H1 (cell line): ENCODE measurements at regions not wholly inside any gene's neighbourhood (a gene's known extent, or its start where the extent isn't known, plus 50 kb on each side); places are given as distances from the start of the nearest gene placed in this dataset.

ENCODE experiments used
- CTCF ChIA-PET: fragments of 300-600 bp; sonication (Branson Sonifier 250); formaldehyde crosslinking; loops from one replicate; lab custom pipeline; 2021; ENCODE audit not compliant: partially characterized antibody; lab: Charles Lee
- POLR2A ChIA-PET: fragments of 300-600 bp; sonication (Branson Sonifier 250); formaldehyde crosslinking; loops from one replicate; lab custom pipeline; 2021; ENCODE audit warnings: inconsistent platforms; ENCODE audit not compliant: partially characterized antibody; lab: Charles Lee
- DNase-seq, 2 experiments: peaks; one replicate each; pipeline versions ENCODE4 v3.0.0 to v3.0.0-alpha.2; 2010 to 2022; ENCODE audit warnings: low spot score in 2 of 2, low read depth in 1 of 2, mixed read lengths in 1 of 2
- FAIRE-seq: peaks from 2 replicates; lab custom pipeline; 2011; peaks lifted over from hg19 to GRCh38; lab: Jason Lieb, UNC
- H2AFZ ChIP-seq: 2 replicates; pipeline ENCODE4 v1.8.1; 2012; ENCODE audit warnings: low read length, inconsistent platforms
- H2AK5ac ChIP-seq: 2 replicates; pipeline ENCODE4 v1.6.1; 2013; ENCODE audit warnings: low read depth, low read length
- H2BK120ac ChIP-seq: replicated peaks from 2 replicates; pipeline ENCODE3; 2013; ENCODE audit warnings: low read depth, low read length, inconsistent platforms
- H2BK12ac ChIP-seq: 2 replicates; pipeline ENCODE4 v1.6.1; 2013; ENCODE audit warnings: low read depth, low read length
- H2BK15ac ChIP-seq: 2 replicates; pipeline ENCODE4 v1.6.1; 2013; ENCODE audit warnings: low read length
- H2BK20ac ChIP-seq: 2 replicates; pipeline ENCODE4 v1.6.1; 2013; ENCODE audit warnings: low read length
- H2BK5ac ChIP-seq: 2 replicates; pipeline ENCODE4 v1.6.1; 2013; ENCODE audit warnings: low read depth, low read length
- H3K14ac ChIP-seq: 2 replicates; pipeline ENCODE4 v1.6.1; 2013; ENCODE audit warnings: inconsistent platforms; ENCODE audit not compliant: insufficient read length
- H3K18ac ChIP-seq: 2 replicates; pipeline ENCODE4 v1.6.1; 2013; ENCODE audit warnings: low read length; ENCODE audit errors: extremely low read depth
- H3K23ac ChIP-seq: 2 replicates; pipeline ENCODE4 v1.6.1; 2013; ENCODE audit warnings: inconsistent platforms; ENCODE audit not compliant: insufficient read length
- H3K23me2 ChIP-seq: 2 replicates; pipeline ENCODE4 v1.6.1; 2013; ENCODE audit warnings: low read depth, low read length
- H3K27ac ChIP-seq: 2 replicates; pipeline ENCODE4 v1.6.1; 2011; ENCODE audit warnings: low read depth, low read length, inconsistent platforms
- H3K27me3 ChIP-seq, 4 experiments: replicated peaks in 1 of 4; 1 replicate in 1 of 4; 2 replicates in 3 of 4; pipeline versions ENCODE4 v1.6.1 to v1.8.1; 2011 to 2013; ENCODE audit warnings: low read length in 3 of 4, mild to moderate bottlenecking in 3 of 4, inconsistent platforms in 2 of 4, mixed read lengths in 2 of 4, moderate library complexity in 1 of 4; ENCODE audit not compliant: control insufficient read depth in 3 of 4, insufficient read depth in 3 of 4; ENCODE audit errors: extremely low read depth in 1 of 4
- H3K36me3 ChIP-seq, 4 experiments: 2 replicates each; pipeline versions ENCODE4 v1.6.1 to v1.8.1; 2011 to 2013; ENCODE audit warnings: mild to moderate bottlenecking in 4 of 4, low read length in 3 of 4, moderate library complexity in 2 of 4, control low read depth in 1 of 4, inconsistent platforms in 1 of 4; ENCODE audit not compliant: insufficient read depth in 4 of 4, control insufficient read depth in 2 of 4
- H3K4ac ChIP-seq: replicated peaks from 2 replicates; pipeline ENCODE3; 2013; ENCODE audit warnings: low read length, low read depth, mixed read lengths, inconsistent platforms; ENCODE audit not compliant: insufficient read length
- H3K4me1 ChIP-seq, 4 experiments: replicated peaks in 1 of 4; 1 replicate in 1 of 4; 2 replicates in 3 of 4; pipeline versions ENCODE4 v1.6.1 to v1.8.1; 2011 to 2013; ENCODE audit warnings: low read length in 3 of 4, inconsistent platforms in 2 of 4, mixed read lengths in 1 of 4; ENCODE audit not compliant: insufficient read depth in 4 of 4, control insufficient read depth in 3 of 4
- H3K4me2 ChIP-seq, 2 experiments: 2 replicates each; pipeline versions ENCODE4 v1.6.1 to v1.8.1; 2011 to 2013; ENCODE audit warnings: low read depth in 2 of 2, low read length in 2 of 2, control low read depth in 1 of 2, inconsistent platforms in 1 of 2, mild to moderate bottlenecking in 1 of 2; ENCODE audit not compliant: insufficient read depth in 1 of 2
- H3K4me3 ChIP-seq, 4 experiments: fragments of 200-600, 300-600 bp in 1 of 4; sonication (generic), shearing (Covaris generic), sonication (Bioruptor Twin) in 1 of 4; 2 replicates each; pipeline versions ENCODE4 v1.5.1 to v1.8.1; 2011 to 2016; ENCODE audit warnings: low read length in 4 of 4, low read depth in 3 of 4, control low read depth in 2 of 4, inconsistent platforms in 2 of 4, mild to moderate bottlenecking in 2 of 4, mixed read lengths in 1 of 4, moderate library complexity in 1 of 4; ENCODE audit not compliant: insufficient read depth in 2 of 4; ENCODE audit errors: extremely low read depth in 1 of 4
- H3K56ac ChIP-seq: replicated peaks from 2 replicates; pipeline ENCODE3; 2013; ENCODE audit warnings: low read depth, mild to moderate bottlenecking, mixed read lengths, low read length, inconsistent platforms; ENCODE audit not compliant: insufficient read length
- H3K79me1 ChIP-seq: 2 replicates; pipeline ENCODE4 v1.6.1; 2013; ENCODE audit warnings: low read depth, low read length, control low read depth
- H3K79me2 ChIP-seq, 2 experiments: 2 replicates each; pipeline versions ENCODE4 v1.6.1 to v1.8.1; 2012 to 2013; ENCODE audit warnings: low read length in 2 of 2, mild to moderate bottlenecking in 2 of 2, inconsistent platforms in 1 of 2; ENCODE audit not compliant: insufficient read depth in 2 of 2, control insufficient read depth in 1 of 2
- H3K9ac ChIP-seq, 4 experiments: replicated peaks in 1 of 4; 1 replicate in 1 of 4; 2 replicates in 3 of 4; pipeline versions ENCODE4 v1.6.1 to v1.8.1; 2011 to 2013; ENCODE audit warnings: low read depth in 3 of 4, low read length in 3 of 4, control low read depth in 2 of 4, mild to moderate bottlenecking in 2 of 4, moderate library complexity in 2 of 4, inconsistent platforms in 1 of 4; ENCODE audit errors: extremely low read depth in 1 of 4
- H3K9me3 ChIP-seq, 2 experiments: 2 replicates each; pipeline versions ENCODE4 v1.6.1 to v1.8.1; 2012 to 2013; ENCODE audit warnings: mild to moderate bottlenecking in 2 of 2, moderate library complexity in 2 of 2, control low read depth in 1 of 2, inconsistent platforms in 1 of 2, low read depth in 1 of 2, low read length in 1 of 2, mixed read lengths in 1 of 2; ENCODE audit not compliant: insufficient read depth in 2 of 2
- H4K20me1 ChIP-seq, 2 experiments: replicated peaks in 1 of 2; 2 replicates each; pipeline versions ENCODE3 to v1.8.1; 2011 to 2013; ENCODE audit warnings: inconsistent platforms in 2 of 2, low read length in 2 of 2, mild to moderate bottlenecking in 1 of 2; ENCODE audit not compliant: insufficient read depth in 2 of 2, control insufficient read depth in 1 of 2
- H4K5ac ChIP-seq: 2 replicates; pipeline ENCODE4 v1.6.1; 2013; ENCODE audit warnings: low read length, low read depth, mixed read lengths, inconsistent platforms; ENCODE audit not compliant: insufficient read length
- H4K8ac ChIP-seq: 2 replicates; pipeline ENCODE4 v1.8.0; 2013; ENCODE audit warnings: mild to moderate bottlenecking, moderate library complexity, low read length, inconsistent platforms; ENCODE audit not compliant: insufficient read depth; ENCODE audit errors: extremely low read depth
- H4K91ac ChIP-seq: replicated peaks from 2 replicates; pipeline ENCODE3; 2013; ENCODE audit warnings: low read length, mixed read lengths, inconsistent platforms; ENCODE audit not compliant: insufficient read length
- ATF2 ChIP-seq: IDR thresholded peaks from 2 replicates; pipeline ENCODE4 v1.6.1; 2012; ENCODE audit warnings: low read length, inconsistent platforms
- BCL11A ChIP-seq, 2 experiments: IDR thresholded peaks; one replicate each; pipeline ENCODE4 v1.6.1; 2011; ENCODE audit warnings: low read depth in 2 of 2, low read length in 2 of 2, mild to moderate bottlenecking in 2 of 2
- BRCA1 ChIP-seq: IDR thresholded peaks from 2 replicates; pipeline ENCODE4 v1.6.1; 2012; ENCODE audit warnings: low read depth, low read length, improper control_type of control experiment
- GABPA ChIP-seq: IDR thresholded peaks from 2 replicates; pipeline ENCODE4 v1.6.1; 2011; ENCODE audit warnings: mild to moderate bottlenecking, low read length, moderate library complexity, borderline replicate concordance; ENCODE audit not compliant: insufficient read depth
- JUND ChIP-seq: IDR thresholded peaks from 2 replicates; pipeline ENCODE4 v1.6.1; 2011; ENCODE audit warnings: mild to moderate bottlenecking, improper control_type of control experiment, low read length
- POLR2A ChIP-seq, 2 experiments: IDR thresholded peaks; 1 replicate in 1 of 2; 2 replicates in 1 of 2; pipeline ENCODE4 v1.6.1; 2011; ENCODE audit warnings: low read depth in 2 of 2, low read length in 2 of 2, mild to moderate bottlenecking in 2 of 2; ENCODE audit errors: control extremely low read depth in 1 of 2
- POLR2AphosphoS5 ChIP-seq: IDR thresholded peaks from 2 replicates; pipeline ENCODE4 v1.6.1; 2011; ENCODE audit warnings: low read depth, low read length
- RAD21 ChIP-seq, 2 experiments: IDR thresholded peaks in 1 of 2; conservative IDR thresholded peaks in 1 of 2; 2 replicates each; pipeline ENCODE4 v1.6.1; 2011; ENCODE audit warnings: low read depth in 2 of 2, low read length in 2 of 2, improper control_type of control experiment in 1 of 2, inconsistent platforms in 1 of 2, mild to moderate bottlenecking in 1 of 2, moderate library complexity in 1 of 2
- RNF2 ChIP-seq: fragments of 200-900, 300-1000 bp; sonication (generic); IDR thresholded peaks from 2 replicates; pipeline ENCODE4 v1.7.1; 2016; ENCODE audit warnings: borderline replicate concordance, low read depth, mild to moderate bottlenecking, antibody characterized with exemption, low read length; ENCODE audit not compliant: poor library complexity, severe bottlenecking; ENCODE audit errors: missing control alignments
- SAP30 ChIP-seq: fragments of 300-600 bp; sonication (generic); IDR thresholded peaks from 2 replicates; pipeline ENCODE4 v1.7.1; 2012; ENCODE audit warnings: low read length, moderate library complexity, mild to moderate bottlenecking, inconsistent platforms; ENCODE audit not compliant: insufficient read depth, insufficient replicate concordance
- SIRT6 ChIP-seq: IDR thresholded peaks from one replicate; pipeline ENCODE4 v1.7.1; 2012; ENCODE audit warnings: low read length, inconsistent platforms
- WGBS, 2 experiments: shearing (Covaris generic) in 1 of 2; methylation state at CpG; one replicate each; pipeline versions ENCODE4 v1.1.6 to v1.1.7; 2013 to 2015; ENCODE audit warnings: low lambda C conversion rate in 2 of 2, mixed read lengths in 2 of 2, inconsistent platforms in 1 of 2, low coverage in 1 of 2, missing lambda C conversion rate in 1 of 2; ENCODE audit not compliant: insufficient replicate concordance in 2 of 2, insufficient coverage in 1 of 2, insufficient read length in 1 of 2; ENCODE audit errors: extremely low coverage in 1 of 2, missing lambda C conversion rate in 1 of 2; 5-methylcytosine and 5-hydroxymethylcytosine counted together

- Histone ChIP-seq H3K4ac (no peak overlapping the region), H3K27ac (no peak overlapping the region), H3K4me3 (no peak overlapping the region), H3K4me2 (no peak overlapping the region), H3K4me1 (no peaks in the 10 kb centered on the region), H4K5ac (no peak overlapping the region), H2BK5ac (no peak overlapping the region), H3K56ac (no peak overlapping the region), H3K14ac (no peak overlapping the region), H2BK12ac (no peak overlapping the region), H3K23ac (no peak overlapping the region), H3K79me2 (no peaks in the 10 kb centered on the region), H3K23me2 (no peaks in the 10 kb centered on the region), H2BK15ac (no peak overlapping the region), H2BK20ac (no peak overlapping the region), H3K9ac (no peak overlapping the region), H4K91ac (no peak overlapping the region), H4K8ac (no peak overlapping the region), H3K9me3 (peaks cover 4 to 6% of the 10 kb centered on the region in 2 experiments; a peak in 3 of 4 replicates), H3K18ac (no peak overlapping the region), H2BK120ac (no peak overlapping the region), H2AFZ (no peak overlapping the region), H3K79me1 (no peaks in the 10 kb centered on the region), H2AK5ac (no peak overlapping the region), H3K27me3 (no peaks in the 10 kb centered on the region), H4K20me1 (no peaks in the 10 kb centered on the region), H3K36me3 (no peaks in the 10 kb centered on the region)
- DNase-seq (no peak), FAIRE-seq (no peak)
- ChIA-PET CTCF (interaction anchor here (1.0 kb wide), 1 partner anchor 11 kb away, joined by 3 read pairs; no protein-coding TSS in a partner anchor), POLR2A (no interaction called here)
- WGBS, 2 experiments, result 94% methylated on average over 4 of the region's 4 CpGs; no CpG with 5 or more reads in 1 of the 2 experiments
- no peak for TF ChIP-seq POLR2AphosphoS5
- TF ChIP-seq BCL11A (IDR thresholded peaks at IDR 0.05; ENCODE audit: low read depth in 2 of 2, low read length in 2 of 2), result no peak
- TF ChIP-seq JUND, result no peak
- TF ChIP-seq RNF2, result no peak
- TF ChIP-seq ATF2, result no peak
- TF ChIP-seq SAP30, result no peak
- TF ChIP-seq GABPA, result no peak
- no peak for TF ChIP-seq SIRT6
- no peak for TF ChIP-seq RAD21 (IDR thresholded peaks at IDR 0.05 in 1 of 2, conservative IDR thresholded peaks at IDR 0.05 in 1 of 2; ENCODE audit: low read depth in 2 of 2, low read length in 2 of 2)
- TF ChIP-seq POLR2A (IDR thresholded peaks at IDR 0.05; ENCODE audit: control extremely low read depth in 1 of 2, low read depth in 2 of 2, low read length in 2 of 2), result no peak
- no peak for TF ChIP-seq BRCA1
These were observed 287.4 kb upstream of the SLCO3A1 start for GRCh38 chr15:91566141-91566540.
